GM18870 (cell line): ENCODE measurements at regions not wholly inside any gene's neighbourhood (a gene's known extent, or its start where the extent isn't known, plus 50 kb on each side); places are given as distances from the start of the nearest gene placed in this dataset.
"Not testable (repeated sequence)": the region's sequence is repeated elsewhere in the genome, so short reads cannot be mapped to it uniquely, and the experiment has no call there.

Experiments used
- ATAC-seq: cut with Tn5 transposase; IDR thresholded peaks from one replicate; pipeline ENCODE4 v1.9.1; 2021; ENCODE audit warnings: moderate library complexity; ENCODE audit not compliant: unreplicated experiment

- no peak for ATAC-seq
Measured at GRCh38 chr2:200100027-200100426, 144.6 kb downstream of the MAIP1 start.

- no peak for ATAC-seq
Measured at GRCh38 chr2:200101922-200102321, 146.5 kb downstream of the MAIP1 start.

- no peak for ATAC-seq
Measured at GRCh38 chr2:200102971-200103370, 147.6 kb downstream of the MAIP1 start.

- no peak for ATAC-seq
Measured at GRCh38 chr2:200104015-200104414, 148.6 kb downstream of the MAIP1 start.

- no peak for ATAC-seq
Measured at GRCh38 chr2:200107514-200108217, 152.3 kb downstream of the MAIP1 start.

GRCh38 chr2:200109421-200109820 lies 154.0 kb downstream of the MAIP1 start:
- no peak for ATAC-seq

- no peak for ATAC-seq
Measured at GRCh38 chr2:200110381-200110780, 155.0 kb downstream of the MAIP1 start.

- ATAC-seq: not testable (repeated sequence)
Measured at GRCh38 chr2:200113016-200113799, 157.8 kb downstream of the MAIP1 start.

- ATAC-seq: no peak
Measured at GRCh38 chr2:200119236-200119635, 163.9 kb downstream of the MAIP1 start.

GRCh38 chr2:200121931-200122330 lies 166.5 kb downstream of the MAIP1 start:
- ATAC-seq: no peak

GRCh38 chr2:200122683-200123082 lies 167.3 kb downstream of the MAIP1 start:
- no peak for ATAC-seq

GRCh38 chr2:200124665-200125368 lies 169.4 kb downstream of the MAIP1 start:
- ATAC-seq: not testable (repeated sequence)

- no peak for ATAC-seq
Measured at GRCh38 chr2:200125444-200126284, 170.3 kb downstream of the MAIP1 start.

- ATAC-seq: not testable (repeated sequence)
Measured at GRCh38 chr2:200126285-200126670, 170.9 kb downstream of the MAIP1 start.

GRCh38 chr2:200126680-200127079 lies 171.3 kb downstream of the MAIP1 start:
- not testable (repeated sequence) for ATAC-seq

GRCh38 chr2:200127848-200128247 lies 172.5 kb downstream of the MAIP1 start:
- ATAC-seq: no peak

- ATAC-seq: no peak
Measured at GRCh38 chr2:200128296-200128695, 172.9 kb downstream of the MAIP1 start.

- ATAC-seq: no peak
Measured at GRCh38 chr2:200129721-200130462, 174.5 kb downstream of the MAIP1 start.

- no peak for ATAC-seq
Measured at GRCh38 chr2:200130762-200131166, 175.4 kb downstream of the MAIP1 start.

- no peak for ATAC-seq
Measured at GRCh38 chr2:200131307-200131706, 175.2 kb upstream of the SPATS2L start.
